ENCODE measurements at regions not wholly inside any gene's neighbourhood (a gene's known extent, or its start where the extent isn't known, plus 50 kb on each side); places are given as distances from the start of the nearest gene placed in this dataset.

DNA sequence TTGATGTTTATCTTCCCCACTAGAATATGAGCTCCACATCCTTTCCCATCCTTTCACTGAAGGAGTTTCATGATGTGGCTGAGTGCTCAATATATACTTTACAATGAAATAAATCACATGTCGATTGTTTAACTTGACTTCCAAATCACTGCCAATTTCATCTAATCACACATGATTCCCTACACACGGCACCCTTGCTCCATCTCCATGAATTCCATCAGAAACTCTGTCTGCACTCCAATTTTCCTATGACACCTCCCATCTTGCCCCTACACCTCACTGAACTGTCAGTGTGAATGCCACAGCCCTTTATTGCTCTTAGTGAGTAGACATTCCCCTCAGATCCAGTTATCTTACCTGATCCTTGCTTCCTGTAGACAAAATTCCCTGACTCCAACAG is 366.0 kb downstream of the CMPK2 start:
- TF ChIP-seq POLR2A (IDR thresholded peaks at IDR 0.05), result no peak
- TF ChIP-seq, protein P1, sequence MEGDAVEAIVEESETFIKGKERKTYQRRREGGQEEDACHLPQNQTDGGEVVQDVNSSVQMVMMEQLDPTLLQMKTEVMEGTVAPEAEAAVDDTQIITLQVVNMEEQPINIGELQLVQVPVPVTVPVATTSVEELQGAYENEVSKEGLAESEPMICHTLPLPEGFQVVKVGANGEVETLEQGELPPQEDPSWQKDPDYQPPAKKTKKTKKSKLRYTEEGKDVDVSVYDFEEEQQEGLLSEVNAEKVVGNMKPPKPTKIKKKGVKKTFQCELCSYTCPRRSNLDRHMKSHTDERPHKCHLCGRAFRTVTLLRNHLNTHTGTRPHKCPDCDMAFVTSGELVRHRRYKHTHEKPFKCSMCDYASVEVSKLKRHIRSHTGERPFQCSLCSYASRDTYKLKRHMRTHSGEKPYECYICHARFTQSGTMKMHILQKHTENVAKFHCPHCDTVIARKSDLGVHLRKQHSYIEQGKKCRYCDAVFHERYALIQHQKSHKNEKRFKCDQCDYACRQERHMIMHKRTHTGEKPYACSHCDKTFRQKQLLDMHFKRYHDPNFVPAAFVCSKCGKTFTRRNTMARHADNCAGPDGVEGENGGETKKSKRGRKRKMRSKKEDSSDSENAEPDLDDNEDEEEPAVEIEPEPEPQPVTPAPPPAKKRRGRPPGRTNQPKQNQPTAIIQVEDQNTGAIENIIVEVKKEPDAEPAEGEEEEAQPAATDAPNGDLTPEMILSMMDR (IDR thresholded peaks at IDR 0.05), result no peak

All from Peyer's patch (tissue), 4 donors.